ENCODE measurements at regions not wholly inside any gene's neighbourhood (a gene's known extent, or its start where the extent isn't known, plus 50 kb on each side); places are given as distances from the start of the nearest gene placed in this dataset.

GRCh38 chr5:96124589-96124988 is 162.9 kb upstream of the ELL2 start:
- DNase-seq (ENCODE audit: low read depth, low spot score): no peak
- ChIA-PET POLR2A (no interaction called here), CTCF (no interaction called here)
- TF ChIP-seq, protein P1, sequence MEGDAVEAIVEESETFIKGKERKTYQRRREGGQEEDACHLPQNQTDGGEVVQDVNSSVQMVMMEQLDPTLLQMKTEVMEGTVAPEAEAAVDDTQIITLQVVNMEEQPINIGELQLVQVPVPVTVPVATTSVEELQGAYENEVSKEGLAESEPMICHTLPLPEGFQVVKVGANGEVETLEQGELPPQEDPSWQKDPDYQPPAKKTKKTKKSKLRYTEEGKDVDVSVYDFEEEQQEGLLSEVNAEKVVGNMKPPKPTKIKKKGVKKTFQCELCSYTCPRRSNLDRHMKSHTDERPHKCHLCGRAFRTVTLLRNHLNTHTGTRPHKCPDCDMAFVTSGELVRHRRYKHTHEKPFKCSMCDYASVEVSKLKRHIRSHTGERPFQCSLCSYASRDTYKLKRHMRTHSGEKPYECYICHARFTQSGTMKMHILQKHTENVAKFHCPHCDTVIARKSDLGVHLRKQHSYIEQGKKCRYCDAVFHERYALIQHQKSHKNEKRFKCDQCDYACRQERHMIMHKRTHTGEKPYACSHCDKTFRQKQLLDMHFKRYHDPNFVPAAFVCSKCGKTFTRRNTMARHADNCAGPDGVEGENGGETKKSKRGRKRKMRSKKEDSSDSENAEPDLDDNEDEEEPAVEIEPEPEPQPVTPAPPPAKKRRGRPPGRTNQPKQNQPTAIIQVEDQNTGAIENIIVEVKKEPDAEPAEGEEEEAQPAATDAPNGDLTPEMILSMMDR (IDR thresholded peaks at IDR 0.05; ENCODE audit: insufficient read depth, low read length, missing control alignments): no peak
- no peak overlapping the region for H3K4me3 ChIP-seq (ENCODE audit: low read depth, low read length)

DNA sequence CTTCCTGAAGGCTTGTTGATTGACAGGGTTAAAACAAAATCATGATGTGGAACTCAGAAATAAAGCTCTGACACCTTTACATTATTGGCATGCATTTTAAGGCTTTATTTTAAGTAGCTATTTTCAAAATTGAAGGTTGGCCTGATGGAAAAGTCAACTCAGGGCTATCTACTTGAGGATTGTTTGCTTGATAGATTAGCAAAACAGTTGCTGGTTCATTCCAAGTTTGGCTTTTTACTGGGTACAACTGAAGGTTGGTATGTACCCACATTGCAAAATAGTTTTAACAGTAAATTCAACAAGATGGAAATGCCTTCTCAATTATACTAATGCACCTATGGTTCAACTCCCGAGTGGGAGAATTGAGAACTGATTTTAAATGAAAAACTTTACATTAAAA is 161.8 kb upstream of the ELL2 start:
- DNase-seq (ENCODE audit: low read depth, low spot score): no peak
- TF ChIP-seq, protein P1 (IDR thresholded peaks at IDR 0.05; ENCODE audit: insufficient read depth, low read length, missing control alignments): no peak
- POLR2A ChIA-PET: no interaction called here
- no peak overlapping the region for H3K4me3 ChIP-seq (ENCODE audit: low read depth, low read length)
- CTCF ChIA-PET: no interaction called here

DNA sequence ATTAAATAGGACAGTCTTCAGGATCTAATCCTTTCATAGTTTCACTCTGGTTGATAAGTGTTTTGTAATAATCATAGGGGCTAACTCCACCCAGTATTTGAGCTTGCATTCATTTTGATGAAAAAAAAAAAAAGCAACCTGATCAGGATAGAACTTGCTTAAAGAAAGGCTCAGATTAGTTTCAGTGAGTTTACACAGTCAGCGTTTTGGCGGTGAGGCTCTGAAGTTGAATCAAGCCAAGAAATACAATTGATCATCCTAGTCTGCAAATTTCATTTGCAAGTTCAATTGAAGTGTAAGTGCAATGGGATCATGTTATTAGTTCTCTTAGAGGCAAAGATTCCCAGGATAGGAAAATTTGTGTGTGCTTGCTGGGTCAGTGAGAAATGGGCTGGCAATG is 159.7 kb upstream of the ELL2 start:
- POLR2A ChIA-PET: no interaction called here

DNA sequence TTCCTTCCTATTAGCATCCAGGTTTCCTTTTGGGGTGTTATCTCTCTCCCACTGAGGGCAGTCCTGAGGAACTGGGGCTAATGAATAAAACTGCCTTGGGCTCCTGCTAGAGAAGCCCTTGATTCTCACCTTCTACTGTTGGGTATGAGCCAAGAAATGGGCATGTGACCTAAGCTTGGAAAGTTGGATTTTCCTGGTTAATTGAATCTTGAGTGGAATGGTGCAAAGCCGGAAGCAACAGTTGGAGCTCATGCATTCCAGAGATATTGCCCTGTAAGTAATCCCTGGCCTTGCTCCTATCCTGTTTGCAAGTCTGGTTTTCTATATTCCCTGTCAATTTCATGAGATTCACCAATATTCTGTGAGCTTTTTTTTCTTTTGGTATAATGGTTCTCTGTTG is 158.5 kb upstream of the ELL2 start:
- TF ChIP-seq, protein P1 (IDR thresholded peaks at IDR 0.05; ENCODE audit: insufficient read depth, low read length, missing control alignments): no peak
- POLR2A ChIA-PET: interaction anchor here (0.6 kb wide), 1 partner anchor 239 kb away, joined by 4 read pairs; no protein-coding TSS in a partner anchor

More for the DNA sequence above, 159.7 kb upstream of the ELL2 start:
- TF ChIP-seq, protein P1 (IDR thresholded peaks at IDR 0.05; ENCODE audit: insufficient read depth, low read length, missing control alignments): no peak
- CTCF ChIA-PET: interaction anchor here (0.9 kb wide), 1 partner anchor 215 kb away, joined by 3 read pairs; no protein-coding TSS in a partner anchor
- no peak for DNase-seq (ENCODE audit: low read depth, low spot score)
- H3K4me3 ChIP-seq (ENCODE audit: low read depth, low read length): no peak overlapping the region

DNA sequence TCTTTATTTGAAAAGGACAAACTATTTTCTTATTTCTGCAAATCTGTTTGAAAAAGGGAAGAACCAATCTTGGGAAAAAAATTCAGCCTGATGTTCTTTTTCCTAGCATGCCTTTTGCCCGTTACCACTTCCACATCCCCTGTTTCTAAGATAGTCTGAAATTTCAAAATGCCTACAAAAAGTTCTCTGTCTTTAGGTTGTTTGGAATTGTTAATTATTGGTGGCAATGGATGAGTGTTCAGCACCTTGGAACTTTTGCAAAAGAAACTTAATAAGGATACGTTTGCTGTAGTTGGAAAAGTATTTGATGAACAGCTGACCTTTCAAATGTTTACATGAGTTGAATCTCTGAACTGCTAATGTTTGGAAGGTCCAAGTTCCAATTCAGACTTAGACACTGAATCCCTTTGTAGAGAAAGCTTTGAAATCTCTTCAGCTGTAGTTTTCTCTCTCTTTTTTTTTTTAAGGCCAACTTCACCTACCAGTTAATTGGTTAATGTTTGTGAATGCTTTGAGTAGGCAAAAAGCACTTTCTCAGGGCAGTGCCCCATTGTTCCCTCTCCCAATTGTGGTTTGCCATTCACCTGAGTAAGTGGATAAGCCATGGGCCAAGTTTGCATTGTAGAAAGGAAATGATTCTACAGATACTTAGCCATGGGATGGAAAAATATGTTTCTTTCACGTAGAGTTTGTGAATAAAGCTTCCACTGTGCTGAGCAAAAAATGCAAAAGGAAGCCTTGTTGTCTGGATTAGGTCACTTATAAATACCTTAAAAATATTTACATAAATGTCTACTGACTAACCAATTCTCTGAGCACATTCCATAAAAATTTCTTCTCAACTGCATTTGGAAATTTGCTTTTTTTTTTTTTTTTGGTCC is 156.4 kb upstream of the ELL2 start:
- ChIA-PET CTCF (interaction anchor here (3.6 kb wide), 1 partner anchor 9 kb away, joined by 12 read pairs; no protein-coding TSS in a partner anchor), POLR2A (interaction anchor here (0.7 kb wide), 1 partner anchor 34 kb away, joined by 3 read pairs; no protein-coding TSS in a partner anchor)
- H3K4me3 ChIP-seq (ENCODE audit: low read depth, low read length): no peak overlapping the region
- TF ChIP-seq, protein P1 (IDR thresholded peaks at IDR 0.05; ENCODE audit: insufficient read depth, low read length, missing control alignments): no peak
- no peak for DNase-seq (ENCODE audit: low read depth, low spot score)

More for the DNA sequence above, 158.5 kb upstream of the ELL2 start:
- CTCF ChIA-PET: interaction anchor here (0.9 kb wide), 1 partner anchor 15 kb away, joined by 3 read pairs; no protein-coding TSS in a partner anchor
- H3K4me3 ChIP-seq (ENCODE audit: low read depth, low read length): no peak overlapping the region
- no peak for DNase-seq (ENCODE audit: low read depth, low spot score)

DNA sequence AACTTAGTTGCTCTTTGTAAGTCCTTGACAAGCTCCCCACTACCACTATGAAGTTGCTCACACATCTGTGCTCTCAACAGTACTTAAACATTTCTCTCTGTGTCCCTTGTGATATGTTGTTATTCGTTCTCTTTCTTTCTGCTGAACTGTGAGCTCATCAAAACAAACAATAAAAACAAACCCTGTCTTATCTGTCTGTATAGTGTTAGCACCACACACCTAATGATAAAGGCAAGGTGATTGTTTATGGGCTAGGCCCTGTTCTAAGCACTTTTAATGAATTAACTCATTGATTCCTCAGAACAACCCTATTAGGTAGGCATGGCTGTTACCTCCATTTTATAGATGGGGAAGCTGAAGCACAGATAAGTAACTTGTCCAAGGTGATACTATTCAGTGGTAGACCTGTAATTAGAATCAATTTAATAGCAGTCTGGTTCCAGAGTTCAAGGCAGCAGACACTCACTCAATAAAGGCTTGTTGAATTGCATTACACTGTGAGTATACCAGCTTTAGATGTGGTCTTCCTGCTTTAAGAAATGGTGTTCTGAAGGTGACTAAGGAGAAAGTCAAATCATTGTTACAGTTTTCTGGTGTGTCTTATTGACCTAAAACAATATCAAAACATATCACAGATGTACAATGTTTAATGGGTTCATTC is 153.6 kb upstream of the ELL2 start:
- no peak overlapping the region for H3K4me3 ChIP-seq (ENCODE audit: low read depth, low read length)
- ChIA-PET POLR2A (no interaction called here), CTCF (interaction anchor here (2.1 to 3.6 kb wide), 2 partner anchors 12 to 154 kb away, joined by 6 to 12 read pairs; partner anchors contain the start of gene ELL2)
- TF ChIP-seq, protein P1 (IDR thresholded peaks at IDR 0.05; ENCODE audit: insufficient read depth, low read length, missing control alignments): no peak
- no peak for DNase-seq (ENCODE audit: low read depth, low spot score)

All from AG04449 (cell line).